ENCODE measurements at regions not wholly inside any gene's neighbourhood (a gene's known extent, or its start where the extent isn't known, plus 50 kb on each side); places are given as distances from the start of the nearest gene placed in this dataset.

GRCh38 chr14:104252256-104253215 is 114.1 kb downstream of the KIF26A start:
- DNase-seq (ENCODE audit: low read depth), result no peak
- no peak for TF ChIP-seq CTCF (conservative IDR thresholded peaks at IDR 0.05; ENCODE audit: low read length)
- no peak overlapping the region for H3K4me3 ChIP-seq (ENCODE audit: low read length)

GRCh38 chr14:104253223-104253822 is 114.9 kb downstream of the KIF26A start:
- no peak for DNase-seq (ENCODE audit: low read depth)
- no peak overlapping the region for H3K4me3 ChIP-seq (ENCODE audit: low read length)
- no peak for TF ChIP-seq CTCF (conservative IDR thresholded peaks at IDR 0.05; ENCODE audit: low read length)

GRCh38 chr14:104253901-104254353 is 115.5 kb downstream of the KIF26A start:
- no peak overlapping the region for H3K4me3 ChIP-seq (ENCODE audit: low read length)
- no peak for DNase-seq (ENCODE audit: low read depth)
- no peak for TF ChIP-seq CTCF (conservative IDR thresholded peaks at IDR 0.05; ENCODE audit: low read length)

GRCh38 chr14:104254735-104255400 is 116.5 kb downstream of the KIF26A start:
- no peak for DNase-seq (ENCODE audit: low read depth)
- no peak overlapping the region for H3K4me3 ChIP-seq (ENCODE audit: low read length)
- no peak for TF ChIP-seq CTCF (conservative IDR thresholded peaks at IDR 0.05; ENCODE audit: low read length)

GRCh38 chr14:104256025-104256424 is 117.6 kb downstream of the KIF26A start:
- no peak for TF ChIP-seq CTCF (conservative IDR thresholded peaks at IDR 0.05; ENCODE audit: low read length)
- no peak overlapping the region for H3K4me3 ChIP-seq (ENCODE audit: low read length)
- no peak for DNase-seq (ENCODE audit: low read depth)

- no peak overlapping the region for H3K4me3 ChIP-seq (ENCODE audit: low read length)
- DNase-seq (ENCODE audit: low read depth), result no peak
- no peak for TF ChIP-seq CTCF (conservative IDR thresholded peaks at IDR 0.05; ENCODE audit: low read length)
Measured at GRCh38 chr14:104262515-104263514, 124.4 kb downstream of the KIF26A start.

Measured in AG10803 (cell line).